Epithelial cell of esophagus (primary cell): ENCODE measurements at regions not wholly inside any gene's neighbourhood (a gene's known extent, or its start where the extent isn't known, plus 50 kb on each side); places are given as distances from the start of the nearest gene placed in this dataset.

ENCODE experiments used
- DNase-seq: peaks from one replicate; pipeline ENCODE4 v3.0.0; 2010; ENCODE audit warnings: low read depth
- H3K4me3 ChIP-seq: 2 replicates; pipeline ENCODE4 v1.5.1; 2011; ENCODE audit warnings: mild to moderate bottlenecking, low read length, control low read depth
- TF ChIP-seq, protein P1 (sequence below): IDR thresholded peaks from 2 replicates; pipeline ENCODE4 v1.5.1; 2011; ENCODE audit warnings: low read depth, mild to moderate bottlenecking, low read length, control low read depth, inconsistent platforms; ENCODE audit not compliant: insufficient read depth; ENCODE audit errors: missing control alignments

DNA sequence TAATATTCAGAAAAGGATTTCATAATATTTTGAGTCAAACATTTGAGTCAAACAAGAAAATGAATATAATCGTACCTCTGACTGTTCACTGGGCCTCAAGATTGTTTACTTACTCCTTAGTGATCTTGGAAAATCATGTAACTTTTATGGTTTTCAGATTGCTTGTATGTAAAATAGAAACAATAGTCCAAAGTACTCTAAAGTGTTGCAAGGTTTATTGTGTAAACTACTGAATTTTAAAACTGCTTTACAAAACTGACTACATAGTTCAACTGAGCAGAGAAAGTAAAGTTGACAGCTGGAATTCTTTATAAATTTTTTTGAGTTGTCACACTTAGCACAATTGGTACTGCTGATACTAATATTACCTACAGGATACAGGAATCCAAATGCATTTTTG, 931.0 kb downstream of the NCAM2 start:
- TF ChIP-seq, protein P1, sequence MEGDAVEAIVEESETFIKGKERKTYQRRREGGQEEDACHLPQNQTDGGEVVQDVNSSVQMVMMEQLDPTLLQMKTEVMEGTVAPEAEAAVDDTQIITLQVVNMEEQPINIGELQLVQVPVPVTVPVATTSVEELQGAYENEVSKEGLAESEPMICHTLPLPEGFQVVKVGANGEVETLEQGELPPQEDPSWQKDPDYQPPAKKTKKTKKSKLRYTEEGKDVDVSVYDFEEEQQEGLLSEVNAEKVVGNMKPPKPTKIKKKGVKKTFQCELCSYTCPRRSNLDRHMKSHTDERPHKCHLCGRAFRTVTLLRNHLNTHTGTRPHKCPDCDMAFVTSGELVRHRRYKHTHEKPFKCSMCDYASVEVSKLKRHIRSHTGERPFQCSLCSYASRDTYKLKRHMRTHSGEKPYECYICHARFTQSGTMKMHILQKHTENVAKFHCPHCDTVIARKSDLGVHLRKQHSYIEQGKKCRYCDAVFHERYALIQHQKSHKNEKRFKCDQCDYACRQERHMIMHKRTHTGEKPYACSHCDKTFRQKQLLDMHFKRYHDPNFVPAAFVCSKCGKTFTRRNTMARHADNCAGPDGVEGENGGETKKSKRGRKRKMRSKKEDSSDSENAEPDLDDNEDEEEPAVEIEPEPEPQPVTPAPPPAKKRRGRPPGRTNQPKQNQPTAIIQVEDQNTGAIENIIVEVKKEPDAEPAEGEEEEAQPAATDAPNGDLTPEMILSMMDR: no peak
- H3K4me3 ChIP-seq: no peak overlapping the region
- DNase-seq: no peak

DNA sequence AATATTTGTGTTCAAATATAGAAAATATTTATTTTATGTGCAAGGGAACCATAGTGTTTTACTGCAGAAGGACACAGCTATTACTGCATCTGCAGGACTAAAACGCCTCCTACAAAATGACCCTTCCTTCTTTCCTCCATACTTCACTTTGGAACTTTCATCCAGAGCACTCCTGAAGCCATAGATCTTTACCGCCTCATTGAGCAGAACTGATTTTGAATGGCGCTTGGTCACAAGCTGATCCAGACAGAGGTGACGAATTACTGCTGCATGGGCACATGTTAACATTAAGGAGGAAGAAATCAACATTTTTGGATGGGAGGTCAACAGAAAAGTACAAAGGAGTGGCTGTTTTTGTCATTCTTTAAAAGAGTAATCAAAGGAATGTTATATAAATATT, 931.6 kb downstream of the NCAM2 start:
- no peak overlapping the region for H3K4me3 ChIP-seq
- DNase-seq: no peak
- TF ChIP-seq, protein P1: no peak

DNA sequence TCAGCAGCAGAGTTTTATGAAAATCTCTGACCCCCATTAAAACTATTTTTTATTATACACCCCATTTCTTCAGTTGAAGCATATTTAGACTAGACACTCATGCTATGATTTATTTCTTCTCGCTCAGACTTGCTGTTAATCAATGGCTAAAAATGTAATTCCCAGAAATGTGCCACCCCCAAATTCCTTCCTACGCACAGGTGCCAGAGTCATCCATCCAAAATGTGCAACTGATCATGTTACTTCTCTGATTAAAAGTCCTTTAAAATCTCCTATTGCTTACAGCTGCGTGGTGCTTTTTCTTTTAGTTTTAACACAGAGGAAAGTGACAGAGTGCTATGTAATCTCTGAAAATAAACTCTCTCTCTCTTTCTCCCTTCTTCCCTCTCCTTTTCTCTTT, 954.4 kb downstream of the NCAM2 start:
- DNase-seq: no peak
- TF ChIP-seq, protein P1: no peak
- H3K4me3 ChIP-seq: no peak overlapping the region

DNA sequence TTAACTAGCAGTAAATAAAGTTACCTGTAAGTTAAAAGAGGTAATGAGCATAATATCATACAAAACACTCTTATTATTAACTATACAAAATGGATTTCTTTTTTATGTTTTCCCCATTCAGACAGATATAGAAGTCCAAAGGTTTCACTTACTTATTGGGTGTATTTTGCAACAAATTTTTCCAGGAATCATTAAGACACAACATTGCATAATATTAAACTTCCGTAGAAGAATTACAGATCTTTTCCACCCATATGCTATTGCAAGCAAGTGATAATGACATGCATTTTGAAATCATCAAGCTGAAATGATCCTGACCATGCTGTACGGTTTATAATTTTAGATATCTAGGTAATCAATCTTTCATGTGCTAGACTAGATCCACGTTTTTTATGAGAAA, 957.0 kb downstream of the NCAM2 start:
- no peak for DNase-seq

DNA sequence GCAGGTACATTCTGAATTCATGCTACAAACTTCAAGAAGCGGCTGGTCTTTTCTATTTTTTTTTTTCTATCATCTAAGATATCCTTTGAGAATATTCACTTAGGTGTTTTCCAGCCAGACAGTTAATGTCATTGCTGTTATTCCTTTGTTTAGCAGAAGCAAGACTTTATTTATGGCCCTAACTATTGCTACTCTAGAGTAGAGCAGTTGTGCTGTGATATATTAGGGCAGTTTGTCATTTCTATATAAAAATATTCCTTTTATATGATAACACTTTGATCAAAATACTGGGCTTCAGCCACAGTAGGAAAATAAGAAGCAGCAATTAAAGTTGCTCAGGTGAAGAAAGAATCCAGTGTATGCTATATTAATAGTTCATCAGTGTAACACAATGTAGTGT, 959.3 kb downstream of the NCAM2 start:
- H3K4me3 ChIP-seq: no peak overlapping the region
- DNase-seq: no peak
- TF ChIP-seq, protein P1: no peak

More for the DNA sequence above, 957.0 kb downstream of the NCAM2 start:
- TF ChIP-seq, protein P1: no peak
- H3K4me3 ChIP-seq: no peak overlapping the region

DNA sequence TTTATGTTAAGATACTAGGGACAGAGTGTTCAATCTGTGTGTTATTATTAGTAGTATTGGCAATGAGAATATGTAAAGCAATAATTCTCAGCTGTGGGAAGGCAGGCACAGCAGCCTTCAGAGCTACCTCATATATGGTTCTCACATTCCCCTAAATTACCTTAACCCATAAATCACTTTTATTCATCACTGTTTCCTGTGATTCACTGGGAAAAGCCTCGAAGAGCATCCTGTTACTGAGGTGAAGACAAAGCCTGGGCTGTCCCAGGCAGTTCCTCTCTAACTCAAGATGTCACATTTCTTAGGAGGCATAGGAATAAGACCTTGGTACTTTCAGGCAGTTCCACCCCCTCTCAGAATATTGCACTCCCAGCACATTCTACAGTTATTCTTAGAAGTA, 965.7 kb downstream of the NCAM2 start:
- no peak for DNase-seq
- TF ChIP-seq, protein P1: no peak
- no peak overlapping the region for H3K4me3 ChIP-seq

DNA sequence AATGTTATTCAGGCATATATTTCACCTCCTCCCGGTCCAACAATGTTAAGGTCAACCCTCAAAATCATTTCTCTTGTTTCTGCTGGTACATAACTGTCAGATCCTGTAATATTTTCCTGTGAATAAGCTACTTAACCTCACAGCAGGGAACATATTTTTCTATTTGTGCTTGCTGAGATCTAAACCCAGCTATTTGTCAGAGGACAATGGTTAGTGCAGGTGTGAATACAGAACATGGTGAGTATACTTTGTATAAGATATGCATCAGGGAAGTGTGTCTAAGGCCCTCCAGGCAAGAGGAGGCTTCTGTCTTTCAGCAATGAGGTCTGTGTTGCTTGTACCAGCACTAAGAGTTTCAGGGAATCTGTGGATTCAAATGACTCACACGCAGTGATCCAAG, 970.6 kb downstream of the NCAM2 start:
- no peak overlapping the region for H3K4me3 ChIP-seq
- TF ChIP-seq, protein P1: no peak
- no peak for DNase-seq
